ENCODE measurements at regions not wholly inside any gene's neighbourhood (a gene's known extent, or its start where the extent isn't known, plus 50 kb on each side); places are given as distances from the start of the nearest gene placed in this dataset.
"Not testable (repeated sequence)": the region's sequence is repeated elsewhere in the genome, so short reads cannot be mapped to it uniquely, and the experiment has no call there.

- no peak for DNase-seq (ENCODE audit: low spot score)
Measured at GRCh38 chr7:47190462-47190861, 391.4 kb downstream of the TNS3 start.

- no peak for DNase-seq (ENCODE audit: low spot score)
Measured at GRCh38 chr7:47188653-47189315, 393.1 kb downstream of the TNS3 start.

- no peak for DNase-seq (ENCODE audit: low spot score)
Measured at GRCh38 chr7:47188136-47188535, 393.8 kb downstream of the TNS3 start.

DNA sequence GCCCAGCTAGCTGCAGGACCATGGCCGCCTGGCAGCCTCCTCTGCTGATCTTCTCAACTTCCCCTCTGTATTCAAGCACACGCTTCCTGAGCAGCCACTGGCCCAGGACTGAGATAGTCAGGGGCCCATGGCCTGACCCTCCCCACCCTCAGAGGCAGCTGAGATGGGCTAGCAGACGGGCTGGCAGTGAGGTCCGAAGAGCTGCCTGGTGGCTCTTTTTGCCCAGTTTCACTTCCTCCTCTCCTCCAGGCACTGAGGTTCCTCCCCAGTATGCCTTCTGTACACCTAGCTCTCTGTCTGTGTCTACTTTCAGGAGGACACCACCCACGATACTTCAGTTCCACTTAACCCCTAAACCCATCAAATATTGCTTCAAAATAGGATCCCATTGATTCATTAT, 395.6 kb downstream of the TNS3 start:
- peak; percentile 74 for DNase-seq (ENCODE audit: low spot score)

GRCh38 chr7:47185839-47186238, 396.1 kb downstream of the TNS3 start:
- DNase-seq (ENCODE audit: low spot score): no peak

- DNase-seq (ENCODE audit: low spot score): no peak
Measured at GRCh38 chr7:47185170-47185569, 396.7 kb downstream of the TNS3 start.

GRCh38 chr7:47183862-47184590, 397.9 kb downstream of the TNS3 start:
- no peak for DNase-seq (ENCODE audit: low spot score)

GRCh38 chr7:47181746-47182361, 400.1 kb downstream of the TNS3 start:
- DNase-seq (ENCODE audit: low spot score): no peak

GRCh38 chr7:47180516-47180826, 401.4 kb downstream of the TNS3 start:
- no peak for DNase-seq (ENCODE audit: low spot score)

DNA sequence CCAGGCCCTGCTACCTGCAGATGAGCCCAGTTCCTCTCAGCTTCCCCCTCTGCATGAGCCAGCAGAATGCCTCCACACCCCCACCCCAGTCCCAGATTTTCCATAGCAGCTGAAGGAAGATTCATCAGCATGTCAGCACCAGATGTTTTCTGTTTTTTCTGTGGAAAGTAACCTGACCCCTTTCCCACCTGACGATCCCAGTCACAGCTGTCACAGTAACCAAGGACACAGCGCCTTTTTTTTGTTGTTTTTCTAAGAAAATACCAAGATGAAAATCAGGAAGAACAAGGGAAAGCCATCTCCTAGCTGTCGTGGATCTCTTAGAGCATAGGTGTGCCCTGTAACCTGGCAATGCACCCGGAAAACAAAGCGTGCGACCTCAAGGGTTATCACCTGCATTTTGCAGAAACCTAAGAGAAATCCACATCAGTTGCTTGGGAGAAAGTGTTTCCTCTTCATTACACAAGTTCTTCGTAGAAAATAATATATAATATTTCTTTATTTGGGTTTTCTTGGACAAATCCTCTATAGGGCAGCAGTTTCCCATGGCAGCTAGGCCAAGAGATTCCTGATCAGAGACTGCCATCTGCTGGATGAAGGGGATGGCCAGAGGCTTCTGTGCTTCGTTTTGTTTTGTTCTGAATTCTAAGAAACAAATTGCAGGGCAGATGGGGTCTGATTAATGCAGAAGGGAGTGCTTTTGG, 401.9 kb downstream of the TNS3 start:
- DNase-seq (ENCODE audit: low spot score): peak; percentile 50

GRCh38 chr7:47172602-47173539, 409.0 kb downstream of the TNS3 start:
- not testable (repeated sequence) for DNase-seq (ENCODE audit: low spot score)

DNA sequence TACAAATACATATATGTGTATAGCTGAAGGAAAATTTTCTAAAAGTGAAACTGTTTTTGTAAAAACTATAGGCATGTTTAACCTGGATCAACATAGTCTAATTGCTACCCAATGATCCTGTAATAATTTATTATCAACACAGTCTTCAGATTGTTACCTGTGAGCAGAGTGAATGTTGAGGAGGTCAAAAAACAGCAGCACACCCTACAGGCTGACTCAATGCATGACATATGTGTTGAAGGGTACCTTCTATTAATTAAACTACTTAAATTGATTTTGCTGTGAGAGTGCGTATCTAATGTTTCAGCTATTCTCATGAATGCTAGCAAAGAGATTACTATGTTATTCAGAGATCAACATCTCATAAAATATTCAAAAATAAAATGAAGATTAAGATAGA, 411.4 kb downstream of the TNS3 start:
- peak; percentile 26 for DNase-seq (ENCODE audit: low spot score)

DNA sequence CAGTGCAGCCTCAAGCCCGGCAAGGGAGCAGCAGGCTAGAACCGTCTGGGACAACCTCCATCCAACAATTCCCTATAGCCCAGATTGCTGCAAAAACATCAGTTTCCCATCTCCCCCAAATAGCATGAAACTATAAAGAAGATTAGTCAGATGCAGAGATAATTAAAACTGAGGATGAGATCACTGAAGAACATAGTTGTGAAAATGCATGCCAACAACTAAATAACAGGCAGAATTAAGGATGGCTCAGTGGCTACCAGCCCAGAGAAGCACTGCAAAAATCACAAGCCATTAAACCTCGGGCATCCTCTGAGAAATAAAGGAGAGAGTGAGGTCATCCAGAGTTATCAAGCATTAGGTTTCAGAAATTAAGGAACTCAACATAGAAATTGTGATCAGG, 427.1 kb downstream of the TNS3 start:
- DNase-seq (ENCODE audit: low spot score): no peak

DNA sequence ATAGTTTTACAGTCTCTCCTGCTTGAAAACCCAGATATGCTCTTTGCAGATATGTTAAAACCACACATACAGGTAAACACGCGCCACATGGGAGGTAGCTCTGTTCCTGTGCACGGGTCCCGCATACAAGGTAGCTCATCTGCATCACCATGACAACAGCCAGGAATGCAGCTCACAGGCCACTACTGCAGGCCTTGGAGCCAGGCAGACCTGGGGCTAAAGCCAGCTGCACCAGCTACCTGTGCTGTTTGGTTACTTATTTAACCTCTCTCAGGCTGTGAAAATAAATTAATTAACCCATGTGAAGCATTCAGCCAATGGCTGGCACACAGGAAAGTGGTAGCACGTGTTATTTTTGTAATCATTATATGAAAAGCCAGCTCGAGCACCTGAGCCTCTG, 428.3 kb downstream of the TNS3 start:
- no peak for DNase-seq (ENCODE audit: low spot score)

DNA sequence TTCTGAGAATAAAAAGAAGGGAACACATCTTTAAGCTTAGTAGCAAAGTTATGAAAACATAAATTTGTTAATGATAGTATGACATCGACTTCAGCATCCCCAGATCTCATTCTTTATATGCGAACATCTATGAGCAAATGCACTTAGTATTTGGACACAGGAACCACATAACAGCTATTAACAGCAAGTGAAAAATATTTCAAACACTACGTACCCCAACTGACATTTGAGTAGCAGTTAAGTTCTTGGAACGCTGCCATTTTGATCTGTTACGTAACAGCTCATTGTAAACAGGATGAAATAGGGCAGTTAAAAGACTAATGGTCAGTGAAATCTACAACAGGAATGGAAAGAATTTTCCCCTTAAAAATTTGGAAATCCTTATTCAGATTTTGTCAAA, 428.9 kb downstream of the TNS3 start:
- DNase-seq (ENCODE audit: low spot score): no peak

GRCh38 chr7:47152307-47152706, 429.6 kb downstream of the TNS3 start:
- DNase-seq (ENCODE audit: low spot score): no peak

- no peak for DNase-seq (ENCODE audit: low spot score)
Measured at GRCh38 chr7:47150497-47151260, 431.2 kb downstream of the TNS3 start.

GRCh38 chr7:47149971-47150370, 431.9 kb downstream of the TNS3 start:
- DNase-seq (ENCODE audit: low spot score): no peak

DNA sequence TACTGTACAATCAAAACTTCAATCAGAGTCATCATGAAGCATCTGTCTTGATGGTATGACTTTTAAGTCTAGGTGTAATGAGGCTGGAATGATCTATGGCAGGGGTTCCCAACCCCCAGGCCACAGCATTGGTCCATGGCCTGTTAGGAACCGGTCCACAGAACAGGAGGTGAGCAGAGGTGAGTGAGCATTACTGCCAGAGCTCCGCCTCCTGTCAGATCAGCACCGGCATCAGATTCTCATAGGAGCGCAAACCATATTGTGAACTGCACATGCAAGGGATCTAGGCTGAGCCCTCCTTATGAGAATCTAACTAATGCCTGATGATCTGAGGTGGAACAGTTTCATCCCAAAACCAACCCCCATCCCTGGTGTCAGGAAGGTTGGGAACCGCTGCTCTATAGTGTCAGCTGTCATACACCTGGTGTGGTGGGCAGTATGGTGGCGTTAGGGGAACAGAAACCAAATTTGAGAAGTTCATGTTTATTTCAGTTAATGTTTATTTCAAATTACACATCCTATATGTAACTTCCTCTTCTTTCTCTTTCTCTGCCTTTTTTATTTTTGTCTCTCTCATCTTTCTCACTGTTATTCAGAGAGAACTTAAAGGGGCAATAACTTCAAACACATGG, 432.6 kb downstream of the TNS3 start:
- DNase-seq (ENCODE audit: low spot score): peak; percentile 27

GRCh38 chr7:47148536-47149207, 433.2 kb downstream of the TNS3 start:
- DNase-seq (ENCODE audit: low spot score): no peak

Measured in germinal center (tissue), 1 donor.